H7 (cell line): ENCODE measurements at regions not wholly inside any gene's neighbourhood (a gene's known extent, or its start where the extent isn't known, plus 50 kb on each side); places are given as distances from the start of the nearest gene placed in this dataset.

Source experiments
- DNase-seq: peaks from one replicate; pipeline ENCODE4 v3.0.0; 2012
- H3K27me3 ChIP-seq: 2 replicates; pipeline ENCODE4 v1.6.0; 2011; ENCODE audit warnings: mild to moderate bottlenecking, low read length; ENCODE audit not compliant: control insufficient read depth, insufficient read depth
- H3K36me3 ChIP-seq: replicated peaks from 2 replicates; pipeline ENCODE4 v1.5.1; 2011; ENCODE audit warnings: low read length; ENCODE audit not compliant: control insufficient read depth, insufficient read depth
- H3K4me3 ChIP-seq: 2 replicates; pipeline ENCODE4 v1.5.1; 2011; ENCODE audit warnings: low read depth, mild to moderate bottlenecking, control low read depth, low read length, moderate library complexity; ENCODE audit not compliant: insufficient read depth

GRCh38 chr4:130419211-130419975, 1323.4 kb downstream of the C4orf33 start:
- H3K36me3 ChIP-seq: no peaks in the 10 kb centered on the region
- H3K4me3 ChIP-seq: no peak overlapping the region
- no peaks in the 10 kb centered on the region for H3K27me3 ChIP-seq
- no peak for DNase-seq

GRCh38 chr4:130422261-130422660, 1326.3 kb downstream of the C4orf33 start:
- no peaks in the 10 kb centered on the region for H3K27me3 ChIP-seq

GRCh38 chr4:130424211-130424610, 1328.3 kb downstream of the C4orf33 start:
- H3K4me3 ChIP-seq: no peak overlapping the region
- no peaks in the 10 kb centered on the region for H3K27me3 ChIP-seq
- H3K36me3 ChIP-seq: no peaks in the 10 kb centered on the region
- DNase-seq: no peak

More at GRCh38 chr4:130422261-130422660, 1326.3 kb downstream of the C4orf33 start:
- no peak for DNase-seq
- Histone ChIP-seq H3K4me3 (no peak overlapping the region), H3K36me3 (no peaks in the 10 kb centered on the region)

GRCh38 chr4:130432289-130432688, 1336.3 kb downstream of the C4orf33 start:
- Histone ChIP-seq H3K4me3 (no peak overlapping the region), H3K36me3 (no peaks in the 10 kb centered on the region), H3K27me3 (no peaks in the 10 kb centered on the region)
- no peak for DNase-seq

- no peak overlapping the region for H3K4me3 ChIP-seq
- DNase-seq: no peak
- H3K36me3 ChIP-seq: no peaks in the 10 kb centered on the region
- no peaks in the 10 kb centered on the region for H3K27me3 ChIP-seq
These were observed 1353.8 kb downstream of the C4orf33 start for GRCh38 chr4:130449741-130450140.

GRCh38 chr4:130468340-130468739, 1372.4 kb downstream of the C4orf33 start:
- Histone ChIP-seq H3K36me3 (no peaks in the 10 kb centered on the region), H3K27me3 (no peaks in the 10 kb centered on the region), H3K4me3 (no peak overlapping the region)
- DNase-seq: no peak

GRCh38 chr4:130478406-130478805, 1382.5 kb downstream of the C4orf33 start:
- no peaks in the 10 kb centered on the region for H3K27me3 ChIP-seq
- no peaks in the 10 kb centered on the region for H3K36me3 ChIP-seq
- DNase-seq: no peak
- H3K4me3 ChIP-seq: no peak overlapping the region

- no peak for DNase-seq
- Histone ChIP-seq H3K36me3 (no peaks in the 10 kb centered on the region), H3K27me3 (no peaks in the 10 kb centered on the region), H3K4me3 (no peak overlapping the region)
These were observed 1383.1 kb downstream of the C4orf33 start for GRCh38 chr4:130479020-130479419.

- Histone ChIP-seq H3K27me3 (no peaks in the 10 kb centered on the region), H3K36me3 (no peaks in the 10 kb centered on the region), H3K4me3 (no peak overlapping the region)
- DNase-seq: no peak
These were observed 1383.7 kb downstream of the C4orf33 start for GRCh38 chr4:130479674-130480073.

GRCh38 chr4:130484826-130485225, 1388.9 kb downstream of the C4orf33 start:
- no peak overlapping the region for H3K4me3 ChIP-seq
- no peak for DNase-seq
- no peaks in the 10 kb centered on the region for H3K36me3 ChIP-seq
- H3K27me3 ChIP-seq: no peaks in the 10 kb centered on the region

- Histone ChIP-seq H3K27me3 (no peaks in the 10 kb centered on the region), H3K36me3 (no peaks in the 10 kb centered on the region), H3K4me3 (no peak overlapping the region)
- DNase-seq: no peak
These were observed 1389.4 kb downstream of the C4orf33 start for GRCh38 chr4:130485371-130485770.

GRCh38 chr4:130486186-130486585, 1390.2 kb downstream of the C4orf33 start:
- H3K27me3 ChIP-seq: no peaks in the 10 kb centered on the region
- H3K4me3 ChIP-seq: no peak overlapping the region
- DNase-seq: no peak
- H3K36me3 ChIP-seq: no peaks in the 10 kb centered on the region

- H3K27me3 ChIP-seq: no peaks in the 10 kb centered on the region
- H3K36me3 ChIP-seq: no peaks in the 10 kb centered on the region
- H3K4me3 ChIP-seq: no peak overlapping the region
- DNase-seq: no peak
These were observed 1390.9 kb downstream of the C4orf33 start for GRCh38 chr4:130486841-130487240.

GRCh38 chr4:130510661-130511060, 1414.7 kb downstream of the C4orf33 start:
- Histone ChIP-seq H3K4me3 (no peak overlapping the region), H3K36me3 (no peaks in the 10 kb centered on the region)
- no peak for DNase-seq

GRCh38 chr4:130511776-130512175, 1415.8 kb downstream of the C4orf33 start:
- no peak for DNase-seq
- no peaks in the 10 kb centered on the region for H3K36me3 ChIP-seq
- H3K27me3 ChIP-seq: no peaks in the 10 kb centered on the region
- no peak overlapping the region for H3K4me3 ChIP-seq

More at GRCh38 chr4:130510661-130511060, 1414.7 kb downstream of the C4orf33 start:
- no peaks in the 10 kb centered on the region for H3K27me3 ChIP-seq

- H3K36me3 ChIP-seq: no peaks in the 10 kb centered on the region
- no peak for DNase-seq
- no peaks in the 10 kb centered on the region for H3K27me3 ChIP-seq
- no peak overlapping the region for H3K4me3 ChIP-seq
These were observed 1428.1 kb downstream of the C4orf33 start for GRCh38 chr4:130524057-130524456.
